CD4-positive, alpha-beta T cell treated with Interleukin-10 for 1 hour (primary cell): ENCODE measurements at regions not wholly inside any gene's neighbourhood (a gene's known extent, or its start where the extent isn't known, plus 50 kb on each side); places are given as distances from the start of the nearest gene placed in this dataset.

Experiments
- DNase-seq: peaks from one replicate; pipeline ENCODE4 v3.0.0-alpha.2; 2020

GRCh38 chr5:18987101-18987500, 1000.9 kb downstream of the CDH18 start:
- DNase-seq, result no peak

- no peak for DNase-seq
Measured at GRCh38 chr5:18990852-18991251, 997.1 kb downstream of the CDH18 start.

GRCh38 chr5:18992264-18992663, 995.7 kb downstream of the CDH18 start:
- no peak for DNase-seq

GRCh38 chr5:18999478-18999877, 988.5 kb downstream of the CDH18 start:
- DNase-seq, result no peak

- no peak for DNase-seq
Measured at GRCh38 chr5:19001054-19001453, 986.9 kb downstream of the CDH18 start.

- no peak for DNase-seq
Measured at GRCh38 chr5:19001539-19001938, 986.5 kb downstream of the CDH18 start.

- DNase-seq, result no peak
Measured at GRCh38 chr5:19002111-19002510, 985.9 kb downstream of the CDH18 start.

- no peak for DNase-seq
Measured at GRCh38 chr5:19018822-19019221, 969.2 kb downstream of the CDH18 start.

GRCh38 chr5:19031491-19031890, 956.5 kb downstream of the CDH18 start:
- DNase-seq, result no peak

- DNase-seq, result no peak
Measured at GRCh38 chr5:19035816-19036215, 952.2 kb downstream of the CDH18 start.

GRCh38 chr5:19042106-19042505, 945.9 kb downstream of the CDH18 start:
- no peak for DNase-seq

- DNase-seq, result no peak
Measured at GRCh38 chr5:19044311-19044710, 943.7 kb downstream of the CDH18 start.

GRCh38 chr5:19044931-19045695, 942.9 kb downstream of the CDH18 start:
- DNase-seq, result no peak

GRCh38 chr5:19047277-19047676, 940.7 kb downstream of the CDH18 start:
- no peak for DNase-seq

GRCh38 chr5:19048726-19049125, 939.3 kb downstream of the CDH18 start:
- DNase-seq, result no peak

GRCh38 chr5:19058216-19058615, 929.8 kb downstream of the CDH18 start:
- no peak for DNase-seq

GRCh38 chr5:19064094-19064493, 923.9 kb downstream of the CDH18 start:
- DNase-seq, result no peak

- no peak for DNase-seq
Measured at GRCh38 chr5:19067741-19068140, 920.3 kb downstream of the CDH18 start.

- DNase-seq, result no peak
Measured at GRCh38 chr5:19098434-19098833, 889.6 kb downstream of the CDH18 start.

- no peak for DNase-seq
Measured at GRCh38 chr5:19099195-19099594, 888.8 kb downstream of the CDH18 start.

- no peak for DNase-seq
Measured at GRCh38 chr5:19104948-19105347, 883.1 kb downstream of the CDH18 start.

- no peak for DNase-seq
Measured at GRCh38 chr5:19122923-19123322, 865.1 kb downstream of the CDH18 start.

GRCh38 chr5:19125956-19126713, 861.9 kb downstream of the CDH18 start:
- no peak for DNase-seq

GRCh38 chr5:19140276-19140675, 847.7 kb downstream of the CDH18 start:
- no peak for DNase-seq
